Breast epithelium (tissue), 4 donors: ENCODE measurements at regions not wholly inside any gene's neighbourhood (a gene's known extent, or its start where the extent isn't known, plus 50 kb on each side); places are given as distances from the start of the nearest gene placed in this dataset.

Experiments
- DNase-seq, 2 donors: peaks; one replicate each; pipeline ENCODE4 v3.0.0-alpha.2; 2019; ENCODE audit warnings: low spot score in 2 of 2
- H3K27ac ChIP-seq, 2 donors: fragments of 200-600 bp; sonication (generic) in 1 of 2; one replicate each; pipeline ENCODE4 v1.5.1; 2016 to 2019; ENCODE audit warnings: mild to moderate bottlenecking in 1 of 2
- H3K27me3 ChIP-seq, 2 donors: fragments of 200-600 bp; sonication (generic) in 1 of 2; one replicate each; pipeline versions ENCODE4 v1.5.1 to v1.6.0; 2017 to 2019; ENCODE audit warnings: control low read depth in 1 of 2, mild to moderate bottlenecking in 1 of 2
- H3K36me3 ChIP-seq: fragments of 200-600 bp; one replicate; pipeline ENCODE4 v1.5.1; 2019
- H3K4me1 ChIP-seq, 2 donors: fragments of 200-600 bp; sonication (generic); one replicate each; pipeline ENCODE4 v1.5.1; 2016 to 2019; ENCODE audit warnings: control low read depth in 1 of 2
- H3K4me3 ChIP-seq, 3 donors: fragments of 200-600 bp; sonication (generic); 1 replicate in 2 of 3; 2 replicates in 1 of 3; pipeline ENCODE4 v1.5.1; 2016 to 2019; ENCODE audit warnings: mild to moderate bottlenecking in 3 of 3, moderate library complexity in 2 of 3
- H3K9me3 ChIP-seq, 2 donors: fragments of 200-600 bp; sonication (generic) in 1 of 2; one replicate each; pipeline ENCODE4 v1.5.1; 2016 to 2019; ENCODE audit warnings: control low read depth in 1 of 2
- POLR2A ChIP-seq: fragments of 450-650 bp; IDR thresholded peaks from one replicate; pipeline ENCODE4 v1.6.1; 2016; ENCODE audit warnings: antibody characterized with exemption, mild to moderate bottlenecking, moderate library complexity
- POLR2AphosphoS5 ChIP-seq, 3 donors: sonication (generic); formaldehyde crosslinking; IDR thresholded peaks; one replicate each; pipeline ENCODE4 v1.6.1; 2017; ENCODE audit warnings: antibody characterized with exemption in 3 of 3
- intact Hi-C: fragments of 100-400 bp; cut with DNase I; formaldehyde crosslinking; loops from one replicate; pipeline ENCODE4 v1.15.1; 2023; ENCODE audit warnings: low total_unique reads
- TF ChIP-seq, protein P1 (sequence below), 3 donors: fragments of 450-650 bp; IDR thresholded peaks; one replicate each; pipeline ENCODE4 v1.5.1; 2016 to 2017; ENCODE audit warnings: antibody characterized with exemption in 3 of 3, mild to moderate bottlenecking in 3 of 3, moderate library complexity in 3 of 3

DNA sequence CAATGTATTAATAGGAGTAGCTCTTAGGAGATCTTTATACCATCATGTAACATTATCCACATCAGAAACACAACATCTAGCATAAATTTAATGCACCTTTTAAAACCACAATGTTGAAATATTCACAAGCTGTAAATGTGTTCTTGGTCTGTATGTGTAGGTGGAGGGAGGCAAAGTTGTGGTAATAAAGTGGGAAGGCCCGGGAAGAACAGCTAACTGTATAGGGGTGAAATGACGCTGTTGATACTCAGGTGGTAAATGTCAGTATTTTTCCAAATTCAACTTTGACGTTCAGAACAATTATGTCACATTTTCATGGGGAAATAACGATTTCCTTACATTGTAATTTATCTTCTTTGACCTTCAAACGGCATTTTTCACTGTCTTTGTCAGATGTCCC lies 146.0 kb upstream of the STMND1 start:
- no peak for DNase-seq
- Histone ChIP-seq H3K27me3 (no peaks in the 10 kb centered on the region), H3K27ac (no peak overlapping the region), H3K4me3 (no peak overlapping the region), H3K4me1 (no peaks in the 10 kb centered on the region), H3K9me3 (no peaks in the 10 kb centered on the region), H3K36me3 (no peaks in the 10 kb centered on the region)
- TF ChIP-seq, protein P1, sequence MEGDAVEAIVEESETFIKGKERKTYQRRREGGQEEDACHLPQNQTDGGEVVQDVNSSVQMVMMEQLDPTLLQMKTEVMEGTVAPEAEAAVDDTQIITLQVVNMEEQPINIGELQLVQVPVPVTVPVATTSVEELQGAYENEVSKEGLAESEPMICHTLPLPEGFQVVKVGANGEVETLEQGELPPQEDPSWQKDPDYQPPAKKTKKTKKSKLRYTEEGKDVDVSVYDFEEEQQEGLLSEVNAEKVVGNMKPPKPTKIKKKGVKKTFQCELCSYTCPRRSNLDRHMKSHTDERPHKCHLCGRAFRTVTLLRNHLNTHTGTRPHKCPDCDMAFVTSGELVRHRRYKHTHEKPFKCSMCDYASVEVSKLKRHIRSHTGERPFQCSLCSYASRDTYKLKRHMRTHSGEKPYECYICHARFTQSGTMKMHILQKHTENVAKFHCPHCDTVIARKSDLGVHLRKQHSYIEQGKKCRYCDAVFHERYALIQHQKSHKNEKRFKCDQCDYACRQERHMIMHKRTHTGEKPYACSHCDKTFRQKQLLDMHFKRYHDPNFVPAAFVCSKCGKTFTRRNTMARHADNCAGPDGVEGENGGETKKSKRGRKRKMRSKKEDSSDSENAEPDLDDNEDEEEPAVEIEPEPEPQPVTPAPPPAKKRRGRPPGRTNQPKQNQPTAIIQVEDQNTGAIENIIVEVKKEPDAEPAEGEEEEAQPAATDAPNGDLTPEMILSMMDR (IDR thresholded peaks at IDR 0.05) = no peak
- no peak for TF ChIP-seq POLR2A
- TF ChIP-seq POLR2AphosphoS5 (IDR thresholded peaks at IDR 0.05) = no peak
- intact Hi-C loops = no loop called here

DNA sequence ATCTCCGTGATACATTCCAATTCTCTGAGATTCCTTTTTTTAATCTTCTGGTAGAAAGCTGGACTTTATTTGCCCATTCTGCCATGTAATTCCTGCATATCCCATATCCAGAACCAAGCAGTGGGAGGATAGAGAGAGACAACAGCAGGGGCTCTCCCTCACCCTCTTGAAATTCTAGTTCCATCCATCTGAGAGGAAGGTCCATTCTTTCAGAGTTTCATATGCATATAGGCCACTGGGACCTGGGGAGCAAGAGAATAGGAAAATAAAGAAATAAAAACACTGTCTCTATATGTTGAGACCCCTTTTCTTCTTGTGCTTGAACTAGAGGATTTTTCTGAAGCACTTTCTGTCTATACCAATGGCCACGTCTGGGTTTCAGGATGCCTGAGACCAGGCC lies 147.9 kb upstream of the STMND1 start:
- H3K36me3 ChIP-seq = no peaks in the 10 kb centered on the region
- no peaks in the 10 kb centered on the region for H3K27me3 ChIP-seq
- DNase-seq = no peak
- H3K4me1 ChIP-seq = no peaks in the 10 kb centered on the region
- H3K27ac ChIP-seq = no peak overlapping the region
- no peak overlapping the region for H3K4me3 ChIP-seq
- intact Hi-C loops = no loop called here
- TF ChIP-seq POLR2A = no peak
- TF ChIP-seq, protein P1 (IDR thresholded peaks at IDR 0.05) = no peak
- TF ChIP-seq POLR2AphosphoS5 (IDR thresholded peaks at IDR 0.05) = no peak
- no peaks in the 10 kb centered on the region for H3K9me3 ChIP-seq

DNA sequence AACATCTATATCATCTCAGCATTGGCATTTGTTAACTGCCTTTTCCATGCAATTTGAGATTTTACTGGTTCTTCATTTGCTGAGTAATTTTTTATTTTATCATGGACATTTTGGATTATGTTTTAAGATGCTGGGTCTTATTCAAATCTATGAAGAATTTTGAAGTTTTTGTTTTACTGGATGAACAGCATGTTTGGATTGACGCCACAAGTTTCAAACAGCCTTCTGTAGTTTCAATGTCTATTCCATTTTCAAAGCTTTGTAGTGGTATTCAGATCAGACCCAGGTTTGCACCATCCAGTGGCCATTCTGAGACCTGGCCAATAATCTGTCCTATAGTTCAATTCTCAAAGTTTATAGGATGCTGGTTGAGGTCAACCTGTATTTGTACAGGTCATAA lies 148.4 kb upstream of the STMND1 start:
- no peak for TF ChIP-seq POLR2A
- no peak for DNase-seq
- H3K9me3 ChIP-seq = no peaks in the 10 kb centered on the region
- no peak overlapping the region for H3K4me3 ChIP-seq
- no peaks in the 10 kb centered on the region for H3K36me3 ChIP-seq
- no peaks in the 10 kb centered on the region for H3K27me3 ChIP-seq
- H3K27ac ChIP-seq = no peak overlapping the region
- no peaks in the 10 kb centered on the region for H3K4me1 ChIP-seq
- intact Hi-C loops = no loop called here

DNA sequence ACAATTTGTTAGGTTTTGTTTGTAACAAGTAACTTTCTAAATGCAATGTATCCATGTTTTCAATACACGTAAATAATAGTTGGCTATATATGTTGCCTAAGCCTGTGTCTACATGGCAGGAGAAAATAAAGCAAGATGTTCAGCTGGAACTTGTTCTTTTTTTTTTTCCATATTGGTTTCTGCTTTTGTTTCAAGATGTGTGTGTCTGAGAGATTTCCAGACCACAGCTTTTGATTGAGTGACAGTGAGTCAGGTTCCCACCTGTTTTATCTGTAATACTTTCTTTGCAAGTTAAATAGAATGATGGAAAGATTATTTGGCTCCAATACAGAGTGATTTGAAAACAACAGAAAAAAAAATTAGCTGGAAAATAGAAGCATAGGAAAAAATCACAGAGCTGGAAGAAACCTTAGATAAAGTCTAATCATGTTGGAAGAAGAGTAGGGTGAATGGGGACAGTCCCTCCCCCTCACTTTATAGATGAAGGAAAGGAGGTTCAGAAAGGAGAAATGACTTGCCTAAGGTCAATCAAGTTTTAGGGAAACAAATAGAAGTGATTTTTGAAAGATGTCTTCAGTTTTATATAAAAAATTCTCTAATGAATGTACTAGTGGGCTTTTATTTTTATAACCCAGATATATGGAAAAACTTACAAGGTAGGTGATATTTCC lies 150.9 kb upstream of the STMND1 start:
- Histone ChIP-seq H3K27ac (no peak overlapping the region), H3K36me3 (no peaks in the 10 kb centered on the region), H3K4me3 (no peak overlapping the region), H3K9me3 (no peaks in the 10 kb centered on the region), H3K27me3 (no peaks in the 10 kb centered on the region), H3K4me1 (peaks cover 0 to 4% of the 10 kb centered on the region in 2 donors)
- DNase-seq = no peak
- intact Hi-C loops = no loop called here
- TF ChIP-seq POLR2AphosphoS5 (IDR thresholded peaks at IDR 0.05) (no peak), POLR2A (no peak)
- TF ChIP-seq, protein P1 (IDR thresholded peaks at IDR 0.05) = no peak

DNA sequence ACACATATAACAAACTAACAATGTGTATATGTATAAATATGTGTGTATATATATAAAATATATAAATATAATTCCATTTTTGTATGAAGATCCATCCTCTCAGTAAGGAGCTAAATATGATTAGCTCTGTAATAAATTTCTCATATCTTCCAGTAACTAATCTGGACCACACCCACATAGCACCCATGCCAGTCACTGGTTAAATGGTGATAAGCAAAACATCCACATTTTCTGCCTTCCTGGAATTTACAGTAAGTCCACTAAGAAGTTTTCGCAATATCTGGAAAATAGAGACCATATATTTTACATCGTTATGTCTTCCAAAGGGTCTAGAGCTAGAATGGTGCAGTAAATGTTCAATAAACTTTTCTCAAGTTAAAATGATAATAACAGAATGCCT lies 151.5 kb upstream of the STMND1 start:
- Histone ChIP-seq H3K4me1 (peaks cover 0 to 4% of the 10 kb centered on the region in 2 donors), H3K27ac (no peak overlapping the region), H3K36me3 (no peaks in the 10 kb centered on the region), H3K4me3 (no peak overlapping the region), H3K9me3 (no peaks in the 10 kb centered on the region), H3K27me3 (no peaks in the 10 kb centered on the region)
- TF ChIP-seq POLR2AphosphoS5 (IDR thresholded peaks at IDR 0.05) = no peak
- intact Hi-C loops = no loop called here
- DNase-seq = no peak

DNA sequence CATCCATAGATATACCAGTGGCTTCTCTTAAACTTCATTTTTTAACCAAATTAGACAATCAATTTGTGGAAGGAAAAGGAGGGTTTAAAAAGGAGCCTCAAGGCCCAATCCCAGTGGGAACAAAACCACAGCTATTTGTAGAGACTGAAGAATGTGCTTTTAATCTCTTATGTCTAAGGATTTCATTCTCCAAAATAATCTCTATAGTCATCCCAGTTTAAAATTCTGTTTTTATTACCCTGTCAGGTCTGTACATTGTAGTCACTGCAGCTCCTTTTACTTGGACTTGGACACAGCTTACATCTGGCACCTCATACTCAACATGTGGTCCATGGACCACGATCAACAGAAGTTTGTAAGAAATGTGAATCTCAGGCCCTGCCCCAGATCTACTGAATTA lies 152.1 kb upstream of the STMND1 start:
- intact Hi-C loops = no loop called here
- Histone ChIP-seq H3K4me1 (peaks cover 0 to 4% of the 10 kb centered on the region in 2 donors), H3K9me3 (no peaks in the 10 kb centered on the region), H3K27ac (no peak overlapping the region), H3K36me3 (no peaks in the 10 kb centered on the region), H3K27me3 (no peaks in the 10 kb centered on the region), H3K4me3 (no peak overlapping the region)
- no peak for DNase-seq
- TF ChIP-seq POLR2A (no peak), POLR2AphosphoS5 (IDR thresholded peaks at IDR 0.05) (no peak)
- TF ChIP-seq, protein P1 (IDR thresholded peaks at IDR 0.05) = no peak
